ENCODE measurements at regions not wholly inside any gene's neighbourhood (a gene's known extent, or its start where the extent isn't known, plus 50 kb on each side); places are given as distances from the start of the nearest gene placed in this dataset.

DNA sequence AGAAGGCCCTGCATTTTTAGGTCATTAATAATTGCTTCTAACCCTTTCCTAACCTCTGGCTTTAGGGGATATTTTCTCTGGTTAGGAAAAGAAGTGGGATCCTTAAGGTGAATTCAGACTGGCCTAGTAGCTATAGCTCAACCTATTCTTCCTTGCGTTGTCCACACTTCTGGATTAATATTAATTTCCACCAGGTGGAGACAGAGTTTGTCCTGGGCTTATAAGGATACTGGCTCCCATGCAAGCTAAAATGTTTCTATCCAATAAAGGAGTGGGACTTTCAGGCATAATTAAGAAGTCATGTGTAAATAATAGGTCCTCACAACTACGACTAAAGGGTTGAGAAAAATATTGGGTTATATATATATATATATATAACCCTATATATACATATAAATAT lies 860.0 kb upstream of the POU3F4 start:
- H3K9me3 ChIP-seq (ENCODE audit: control insufficient read depth, low read length), result no peaks in the 10 kb centered on the region
- no CpG with 5 or more reads among the region's 2 CpGs for WGBS, 2 experiments (ENCODE audit: insufficient coverage in 2 of 2)

GRCh38 chrX:82649645-82650044 lies 858.4 kb upstream of the POU3F4 start:
- Histone ChIP-seq H3K4me3 (ENCODE audit: extremely low read depth, insufficient read depth, low read length, poor library complexity, severe bottlenecking) (no peak overlapping the region), H3K36me3 (ENCODE audit: control insufficient read depth, insufficient read depth, low read length) (no peaks in the 10 kb centered on the region), H3K27ac (ENCODE audit: low read depth, low read length, severe bottlenecking) (no peak overlapping the region), H3K4me1 (ENCODE audit: control insufficient read depth, insufficient read depth, low read length, poor library complexity, severe bottlenecking) (no peaks in the 10 kb centered on the region), H3K9me3 (ENCODE audit: control insufficient read depth, low read length) (no peaks in the 10 kb centered on the region)
- WGBS, 2 experiments (ENCODE audit: insufficient coverage in 2 of 2), result 100% methylated on average over 1 of the region's 5 CpGs; no CpG with 5 or more reads in 1 of the 2 experiments

More for the DNA sequence above, 860.0 kb upstream of the POU3F4 start:
- Histone ChIP-seq H3K4me1 (ENCODE audit: control insufficient read depth, insufficient read depth, low read length, poor library complexity, severe bottlenecking) (no peaks in the 10 kb centered on the region), H3K4me3 (ENCODE audit: extremely low read depth, insufficient read depth, low read length, poor library complexity, severe bottlenecking) (no peak overlapping the region), H3K27ac (ENCODE audit: low read depth, low read length, severe bottlenecking) (no peak overlapping the region), H3K36me3 (ENCODE audit: control insufficient read depth, insufficient read depth, low read length) (no peaks in the 10 kb centered on the region)

- no peak overlapping the region for H3K4me3 ChIP-seq (ENCODE audit: extremely low read depth, insufficient read depth, low read length, poor library complexity, severe bottlenecking)
- no peaks in the 10 kb centered on the region for H3K36me3 ChIP-seq (ENCODE audit: control insufficient read depth, insufficient read depth, low read length)
- H3K9me3 ChIP-seq (ENCODE audit: control insufficient read depth, low read length), result no peaks in the 10 kb centered on the region
- no peaks in the 10 kb centered on the region for H3K4me1 ChIP-seq (ENCODE audit: control insufficient read depth, insufficient read depth, low read length, poor library complexity, severe bottlenecking)
- no peak overlapping the region for H3K27ac ChIP-seq (ENCODE audit: low read depth, low read length, severe bottlenecking)
- WGBS, 2 experiments (ENCODE audit: insufficient coverage in 2 of 2), result no CpG with 5 or more reads among the region's 3 CpGs
These were observed 849.6 kb upstream of the POU3F4 start for GRCh38 chrX:82658492-82658891.

DNA sequence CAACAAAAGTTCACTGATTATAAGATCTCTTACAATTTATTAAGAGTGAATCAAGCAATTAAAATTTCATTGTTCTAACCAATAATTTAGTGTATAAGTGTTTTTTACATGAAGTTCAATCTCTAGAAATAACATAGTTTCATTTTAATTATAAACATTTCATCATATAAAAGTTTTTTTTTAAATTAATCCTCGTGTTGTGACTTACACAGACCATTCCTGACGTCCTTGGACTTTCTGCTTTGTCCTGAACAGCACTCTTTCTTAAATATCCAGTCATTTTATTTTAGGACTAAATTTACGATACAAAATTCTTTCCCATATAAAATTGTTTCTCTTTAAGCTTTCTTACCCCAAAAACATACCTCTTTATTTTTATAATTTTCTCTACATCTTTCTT lies 841.7 kb upstream of the POU3F4 start:
- no peak overlapping the region for H3K27ac ChIP-seq (ENCODE audit: low read depth, low read length, severe bottlenecking)
- no peaks in the 10 kb centered on the region for H3K36me3 ChIP-seq (ENCODE audit: control insufficient read depth, insufficient read depth, low read length)
- H3K4me1 ChIP-seq (ENCODE audit: control insufficient read depth, insufficient read depth, low read length, poor library complexity, severe bottlenecking), result no peaks in the 10 kb centered on the region
- no peak overlapping the region for H3K4me3 ChIP-seq (ENCODE audit: extremely low read depth, insufficient read depth, low read length, poor library complexity, severe bottlenecking)
- H3K9me3 ChIP-seq (ENCODE audit: control insufficient read depth, low read length), result peaks cover 11% of the 10 kb centered on the region
- WGBS, 2 experiments (ENCODE audit: insufficient coverage in 2 of 2), result 80% methylated on average over 1 of the region's 3 CpGs; no CpG with 5 or more reads in 1 of the 2 experiments

DNA sequence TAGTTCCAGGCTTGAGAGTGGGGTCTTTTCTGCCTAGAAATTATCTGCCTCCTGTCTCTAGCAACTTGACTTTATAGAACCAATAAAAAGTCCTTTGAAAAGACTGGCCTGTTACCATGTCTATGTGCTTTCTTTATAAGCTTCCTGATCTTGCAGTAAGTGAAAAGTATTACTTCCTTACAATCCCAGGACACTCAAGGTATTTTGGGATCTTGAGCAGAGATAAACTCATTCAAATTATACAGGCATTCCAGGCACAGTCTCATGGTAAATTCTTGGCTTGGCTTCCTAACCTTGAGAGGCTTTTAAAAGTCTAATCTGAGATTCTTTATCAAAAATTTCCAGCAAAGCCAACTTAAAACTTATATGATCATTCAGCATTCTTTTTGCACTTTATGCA lies 833.0 kb upstream of the POU3F4 start:
- Histone ChIP-seq H3K27ac (ENCODE audit: low read depth, low read length, severe bottlenecking) (no peak overlapping the region), H3K9me3 (ENCODE audit: control insufficient read depth, low read length) (no peaks in the 10 kb centered on the region), H3K36me3 (ENCODE audit: control insufficient read depth, insufficient read depth, low read length) (no peaks in the 10 kb centered on the region), H3K4me3 (ENCODE audit: extremely low read depth, insufficient read depth, low read length, poor library complexity, severe bottlenecking) (no peak overlapping the region), H3K4me1 (ENCODE audit: control insufficient read depth, insufficient read depth, low read length, poor library complexity, severe bottlenecking) (no peaks in the 10 kb centered on the region)

GRCh38 chrX:82676386-82676785 lies 831.7 kb upstream of the POU3F4 start:
- no peak overlapping the region for H3K27ac ChIP-seq (ENCODE audit: low read depth, low read length, severe bottlenecking)
- H3K4me1 ChIP-seq (ENCODE audit: control insufficient read depth, insufficient read depth, low read length, poor library complexity, severe bottlenecking), result no peaks in the 10 kb centered on the region
- no CpG with 5 or more reads among the region's 2 CpGs for WGBS, 2 experiments (ENCODE audit: insufficient coverage in 2 of 2)

DNA sequence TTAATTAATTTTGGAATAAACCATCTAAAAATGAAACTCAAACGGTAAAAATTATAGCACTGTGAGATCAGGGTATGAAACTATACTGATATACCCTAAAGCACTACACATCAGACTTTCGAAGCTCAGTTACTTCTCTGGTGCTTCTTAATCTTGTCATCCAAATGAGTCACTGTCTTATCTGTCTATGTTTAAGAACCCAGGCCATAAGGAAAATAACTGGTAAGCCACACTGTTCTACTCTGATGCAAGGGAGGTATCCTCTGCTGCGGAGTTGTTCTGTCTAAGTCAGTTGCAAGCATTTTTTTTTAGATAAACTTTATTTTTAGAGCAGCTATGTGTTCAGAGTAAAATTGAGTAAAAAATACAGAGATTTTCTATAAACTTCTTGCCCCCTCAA lies 830.8 kb upstream of the POU3F4 start:
- no peaks in the 10 kb centered on the region for H3K9me3 ChIP-seq (ENCODE audit: control insufficient read depth, low read length)
- H3K36me3 ChIP-seq (ENCODE audit: control insufficient read depth, insufficient read depth, low read length), result no peaks in the 10 kb centered on the region
- H3K4me3 ChIP-seq (ENCODE audit: extremely low read depth, insufficient read depth, low read length, poor library complexity, severe bottlenecking), result no peak overlapping the region
- no peaks in the 10 kb centered on the region for H3K4me1 ChIP-seq (ENCODE audit: control insufficient read depth, insufficient read depth, low read length, poor library complexity, severe bottlenecking)
- 83% methylated on average over 1 of the region's 3 CpGs; no CpG with 5 or more reads in 1 of the 2 experiments for WGBS, 2 experiments (ENCODE audit: insufficient coverage in 2 of 2)
- no peak overlapping the region for H3K27ac ChIP-seq (ENCODE audit: low read depth, low read length, severe bottlenecking)

More at GRCh38 chrX:82676386-82676785, 831.7 kb upstream of the POU3F4 start:
- Histone ChIP-seq H3K36me3 (ENCODE audit: control insufficient read depth, insufficient read depth, low read length) (no peaks in the 10 kb centered on the region), H3K4me3 (ENCODE audit: extremely low read depth, insufficient read depth, low read length, poor library complexity, severe bottlenecking) (no peak overlapping the region), H3K9me3 (ENCODE audit: control insufficient read depth, low read length) (no peaks in the 10 kb centered on the region)

GRCh38 chrX:82692991-82693390 lies 815.1 kb upstream of the POU3F4 start:
- Histone ChIP-seq H3K9me3 (ENCODE audit: control insufficient read depth, low read length) (no peaks in the 10 kb centered on the region), H3K4me1 (ENCODE audit: control insufficient read depth, insufficient read depth, low read length, poor library complexity, severe bottlenecking) (no peaks in the 10 kb centered on the region), H3K4me3 (ENCODE audit: extremely low read depth, insufficient read depth, low read length, poor library complexity, severe bottlenecking) (no peak overlapping the region), H3K27ac (ENCODE audit: low read depth, low read length, severe bottlenecking) (no peak overlapping the region), H3K36me3 (ENCODE audit: control insufficient read depth, insufficient read depth, low read length) (no peaks in the 10 kb centered on the region)
- 100% methylated on average over 1 of the region's 3 CpGs; no CpG with 5 or more reads in 1 of the 2 experiments for WGBS, 2 experiments (ENCODE audit: insufficient coverage in 2 of 2)

DNA sequence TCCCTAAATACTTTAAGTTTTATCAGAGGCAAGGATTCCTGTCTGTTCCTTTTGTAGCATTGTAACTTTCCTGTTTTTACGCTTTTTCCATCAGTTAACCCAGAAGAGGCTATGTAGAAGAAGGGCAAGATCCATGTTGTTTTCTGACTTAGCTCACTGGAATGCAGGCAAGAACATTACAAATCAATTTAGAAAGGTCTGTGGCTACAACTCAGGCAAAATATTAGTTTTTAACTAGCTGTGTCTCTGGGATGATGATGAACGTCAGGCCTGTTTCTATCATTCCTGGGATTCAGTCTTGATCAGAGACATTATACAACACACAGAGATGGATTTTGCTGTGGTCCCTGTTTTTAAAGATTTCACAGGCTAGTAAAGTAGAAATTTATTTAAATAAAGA lies 813.0 kb upstream of the POU3F4 start:
- no peak overlapping the region for H3K4me3 ChIP-seq (ENCODE audit: extremely low read depth, insufficient read depth, low read length, poor library complexity, severe bottlenecking)
- 80% methylated on average over 1 of the region's 2 CpGs; no CpG with 5 or more reads in 1 of the 2 experiments for WGBS, 2 experiments (ENCODE audit: insufficient coverage in 2 of 2)
- H3K4me1 ChIP-seq (ENCODE audit: control insufficient read depth, insufficient read depth, low read length, poor library complexity, severe bottlenecking), result no peaks in the 10 kb centered on the region
- no peaks in the 10 kb centered on the region for H3K36me3 ChIP-seq (ENCODE audit: control insufficient read depth, insufficient read depth, low read length)
- peak overlapping the region; percentile 23 for H3K27ac ChIP-seq (ENCODE audit: low read depth, low read length, severe bottlenecking)
- H3K9me3 ChIP-seq (ENCODE audit: control insufficient read depth, low read length), result no peaks in the 10 kb centered on the region

DNA sequence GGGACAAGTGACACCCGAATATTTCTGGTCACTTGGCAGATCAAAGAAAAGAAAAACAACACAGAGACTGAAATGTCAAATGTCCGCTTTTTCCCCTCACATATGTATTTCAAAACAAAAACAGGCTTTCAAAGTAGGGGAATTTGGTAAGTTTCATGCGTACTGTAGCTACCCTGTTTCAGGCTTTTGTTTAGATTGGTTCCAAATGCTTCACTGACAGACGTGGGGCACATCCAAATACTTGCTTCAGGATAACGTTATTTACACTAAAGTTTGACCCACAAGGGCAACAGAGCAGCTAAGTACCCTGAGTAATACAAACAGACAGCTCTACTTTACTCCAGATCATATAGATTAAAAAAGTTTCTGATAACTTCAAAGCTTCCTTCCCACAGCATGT lies 804.5 kb upstream of the POU3F4 start:
- Histone ChIP-seq H3K4me1 (ENCODE audit: control insufficient read depth, insufficient read depth, low read length, poor library complexity, severe bottlenecking) (no peaks in the 10 kb centered on the region), H3K4me3 (ENCODE audit: extremely low read depth, insufficient read depth, low read length, poor library complexity, severe bottlenecking) (no peak overlapping the region), H3K36me3 (ENCODE audit: control insufficient read depth, insufficient read depth, low read length) (no peaks in the 10 kb centered on the region), H3K9me3 (ENCODE audit: control insufficient read depth, low read length) (no peaks in the 10 kb centered on the region), H3K27ac (ENCODE audit: low read depth, low read length, severe bottlenecking) (no peak overlapping the region)
- WGBS, 2 experiments (ENCODE audit: insufficient coverage in 2 of 2), result 60% methylated on average over 1 of the region's 5 CpGs; no CpG with 5 or more reads in 1 of the 2 experiments

GRCh38 chrX:82711457-82711856 lies 796.6 kb upstream of the POU3F4 start:
- H3K4me3 ChIP-seq (ENCODE audit: extremely low read depth, insufficient read depth, low read length, poor library complexity, severe bottlenecking), result no peak overlapping the region
- no peaks in the 10 kb centered on the region for H3K36me3 ChIP-seq (ENCODE audit: control insufficient read depth, insufficient read depth, low read length)
- H3K27ac ChIP-seq (ENCODE audit: low read depth, low read length, severe bottlenecking), result no peak overlapping the region
- no peaks in the 10 kb centered on the region for H3K4me1 ChIP-seq (ENCODE audit: control insufficient read depth, insufficient read depth, low read length, poor library complexity, severe bottlenecking)
- 20% methylated on average over 1 of the region's 4 CpGs; no CpG with 5 or more reads in 1 of the 2 experiments for WGBS, 2 experiments (ENCODE audit: insufficient coverage in 2 of 2)
- H3K9me3 ChIP-seq (ENCODE audit: control insufficient read depth, low read length), result no peaks in the 10 kb centered on the region

Measured in mesodermal cell (in vitro differentiated cells).